ENCODE measurements at regions not wholly inside any gene's neighbourhood (a gene's known extent, or its start where the extent isn't known, plus 50 kb on each side); places are given as distances from the start of the nearest gene placed in this dataset.

DNA sequence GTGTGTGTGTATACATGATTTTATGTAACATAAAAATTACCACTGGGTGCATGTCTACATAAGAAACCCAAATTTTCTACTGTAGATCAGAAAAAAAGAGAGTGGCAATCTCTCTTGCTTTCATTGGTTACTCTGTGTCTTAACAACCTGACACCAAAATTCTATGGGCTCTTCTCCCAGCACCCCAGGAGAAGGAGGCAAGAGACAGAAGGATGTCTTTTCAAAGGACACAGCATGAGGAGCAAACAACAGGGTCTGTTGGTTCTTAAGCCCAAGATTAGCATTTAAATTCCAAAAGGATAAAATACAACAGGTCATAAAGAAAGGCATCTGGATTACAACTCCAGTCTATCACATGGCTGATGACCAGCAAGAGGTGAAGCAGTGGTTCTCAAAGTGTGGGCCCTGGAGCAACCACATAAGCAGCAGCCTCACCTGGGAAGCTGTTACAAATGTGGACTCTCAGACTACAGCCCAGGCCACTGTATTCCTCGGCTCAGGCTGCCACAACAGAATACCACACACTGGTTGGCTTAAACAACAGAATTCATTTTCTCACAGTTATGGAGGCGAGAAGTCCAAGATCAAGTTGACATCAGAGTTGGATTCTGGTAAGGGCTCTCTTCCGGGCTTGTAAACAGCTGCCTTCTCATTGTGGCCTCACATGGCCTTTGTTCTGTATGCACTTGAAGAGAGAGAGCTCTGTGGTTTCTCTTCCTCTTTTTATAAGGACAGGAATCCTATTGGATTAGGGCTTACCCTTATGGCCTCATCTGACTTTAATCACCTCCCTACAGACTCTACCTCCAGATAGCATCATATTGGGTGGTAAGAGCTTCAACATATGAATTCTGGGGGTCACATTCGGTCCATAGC lies 79.8 kb upstream of the RNF152 start:
- CTCF ChIA-PET = no interaction called here
- Histone ChIP-seq H3K4me1 (ENCODE audit: control insufficient read depth, insufficient read depth, low read length) (no peaks in the 10 kb centered on the region), H3K14ac (replicated peaks; ENCODE audit: low read depth, low read length) (no peak overlapping the region), H3K4ac (ENCODE audit: low read depth, low read length) (no peak overlapping the region), H3K9me3 (ENCODE audit: control insufficient read depth, insufficient read depth, low read length) (no peaks in the 10 kb centered on the region), H4K91ac (ENCODE audit: insufficient read depth, low read depth, low read length) (no peak overlapping the region; the same call in 1 of the 2 replicates), H2AK9ac (replicated peaks; ENCODE audit: low read depth, low read length, poor library complexity) (no peak overlapping the region), H2AFZ (replicated peaks; ENCODE audit: low read length, poor library complexity) (peak overlapping the region; percentile 57), H3K9ac (ENCODE audit: low read depth, low read length) (no peak overlapping the region), H2BK15ac (ENCODE audit: low read depth, low read length) (no peak overlapping the region), H2BK5ac (ENCODE audit: low read depth, low read length, poor library complexity, severe bottlenecking) (no peak overlapping the region), H3K9me1 (ENCODE audit: insufficient read depth, low read length) (peaks cover 2% of the 10 kb centered on the region; the same call in 1 of the 2 replicates), H4K8ac (ENCODE audit: low read depth in 2 of 2, low read length in 2 of 2) (no peak overlapping the region), H2AK5ac (ENCODE audit: low read depth, low read length) (no peak overlapping the region), H2BK20ac (ENCODE audit: low read depth, low read length) (no peak overlapping the region), H3K23ac (ENCODE audit: low read depth, low read length) (no peak overlapping the region), H4K5ac (ENCODE audit: low read depth, low read length) (no peak overlapping the region), H3K4me3 (ENCODE audit: insufficient read depth, low read depth, low read length) (no peak overlapping the region), H3K18ac (ENCODE audit: low read depth, low read length) (no peak overlapping the region), H3K27ac (ENCODE audit: insufficient read depth, low read length) (no peak overlapping the region), H4K20me1 (ENCODE audit: insufficient read depth, low read length) (no peaks in the 10 kb centered on the region), H3K56ac (ENCODE audit: extremely low read depth, insufficient read depth, low read length) (no peak overlapping the region), H3K79me1 (ENCODE audit: low read depth in 1 of 2, low read length in 2 of 2) (no peaks in the 10 kb centered on the region), H3K4me2 (ENCODE audit: low read depth, low read length) (no peak overlapping the region), H2BK120ac (ENCODE audit: low read depth, low read length) (no peak overlapping the region), H3K27me3 (ENCODE audit: control insufficient read depth, insufficient read depth, low read length) (no peaks in the 10 kb centered on the region), H3K36me3 (ENCODE audit: control insufficient read depth, insufficient read depth, low read length) (no peaks in the 10 kb centered on the region)
- TF ChIP-seq RCOR1 (IDR thresholded peaks at IDR 0.05; ENCODE audit: insufficient replicate concordance, low read length) = no peak
- no TSS peak for BruUV-seq (replicated peaks)
- dilution Hi-C loops (cut with HindIII; ENCODE audit: low sequenced_read_pairs, unreplicated experiment) = no loop called here
- ATAC-seq (ENCODE audit: low read depth) = no peak
- POLR2A ChIA-PET (ENCODE audit: unreplicated experiment) = interaction anchor here (0.5 kb wide), 1 partner anchor 348 kb away, joined by 6 read pairs; no protein-coding TSS in a partner anchor
- WGBS, 2 experiments (ENCODE audit: extremely low coverage in 2 of 2, insufficient read length in 1 of 2) = no CpG with 5 or more reads among the region's 4 CpGs
- in situ Hi-C loops (cut with MboI; ENCODE audit: low sequenced_read_pairs) = no loop called here
- intact Hi-C loops (cut with micrococcal nuclease) = no loop called here
- DNase-seq = no peak

All from IMR-90 (cell line).